Thymus (tissue), 11 donors: ENCODE measurements at regions not wholly inside any gene's neighbourhood (a gene's known extent, or its start where the extent isn't known, plus 50 kb on each side); places are given as distances from the start of the nearest gene placed in this dataset.

ENCODE experiments used
- DNase-seq, 9 donors: peaks; one replicate each; pipeline ENCODE4 v3.0.0-alpha.2; 2013; ENCODE audit warnings: low spot score in 9 of 9, low read depth in 6 of 9, missing footprints in 1 of 9
- H3K27ac ChIP-seq, 2 donors: one replicate each; pipeline ENCODE4 v1.5.1; 2013; ENCODE audit warnings: control low read depth in 1 of 2, low read depth in 1 of 2, low read length in 1 of 2, mild to moderate bottlenecking in 1 of 2, moderate library complexity in 1 of 2
- H3K27me3 ChIP-seq, 2 donors: one replicate each; pipeline ENCODE4 v1.5.1; 2013; ENCODE audit warnings: low read length in 1 of 2; ENCODE audit not compliant: control insufficient read depth in 2 of 2, insufficient read depth in 1 of 2
- H3K36me3 ChIP-seq, 2 donors: one replicate each; pipeline ENCODE4 v1.5.1; 2013; ENCODE audit warnings: low read length in 1 of 2, mild to moderate bottlenecking in 1 of 2, moderate library complexity in 1 of 2; ENCODE audit not compliant: control insufficient read depth in 2 of 2, insufficient read depth in 2 of 2
- H3K4me1 ChIP-seq, 2 donors: one replicate each; pipeline ENCODE4 v1.5.1; 2013; ENCODE audit warnings: low read length in 2 of 2; ENCODE audit not compliant: control insufficient read depth in 2 of 2, insufficient read depth in 2 of 2
- H3K4me3 ChIP-seq, 2 donors: one replicate each; pipeline ENCODE4 v1.5.1; 2013; ENCODE audit warnings: low read length in 2 of 2, control low read depth in 1 of 2, mild to moderate bottlenecking in 1 of 2
- H3K9me3 ChIP-seq, 2 donors: one replicate each; pipeline ENCODE4 v1.5.1; 2013; ENCODE audit warnings: low read length in 1 of 2, mild to moderate bottlenecking in 1 of 2; ENCODE audit not compliant: control insufficient read depth in 2 of 2, insufficient read depth in 1 of 2
- WGBS: extraction: QIAGEN DNeasy Blood & Tissue Kit; methylation state at CpG from one replicate; pipeline ENCODE4 v1.1.7; 2013; 5-methylcytosine and 5-hydroxymethylcytosine counted together
- donor health status: healthy.

DNA sequence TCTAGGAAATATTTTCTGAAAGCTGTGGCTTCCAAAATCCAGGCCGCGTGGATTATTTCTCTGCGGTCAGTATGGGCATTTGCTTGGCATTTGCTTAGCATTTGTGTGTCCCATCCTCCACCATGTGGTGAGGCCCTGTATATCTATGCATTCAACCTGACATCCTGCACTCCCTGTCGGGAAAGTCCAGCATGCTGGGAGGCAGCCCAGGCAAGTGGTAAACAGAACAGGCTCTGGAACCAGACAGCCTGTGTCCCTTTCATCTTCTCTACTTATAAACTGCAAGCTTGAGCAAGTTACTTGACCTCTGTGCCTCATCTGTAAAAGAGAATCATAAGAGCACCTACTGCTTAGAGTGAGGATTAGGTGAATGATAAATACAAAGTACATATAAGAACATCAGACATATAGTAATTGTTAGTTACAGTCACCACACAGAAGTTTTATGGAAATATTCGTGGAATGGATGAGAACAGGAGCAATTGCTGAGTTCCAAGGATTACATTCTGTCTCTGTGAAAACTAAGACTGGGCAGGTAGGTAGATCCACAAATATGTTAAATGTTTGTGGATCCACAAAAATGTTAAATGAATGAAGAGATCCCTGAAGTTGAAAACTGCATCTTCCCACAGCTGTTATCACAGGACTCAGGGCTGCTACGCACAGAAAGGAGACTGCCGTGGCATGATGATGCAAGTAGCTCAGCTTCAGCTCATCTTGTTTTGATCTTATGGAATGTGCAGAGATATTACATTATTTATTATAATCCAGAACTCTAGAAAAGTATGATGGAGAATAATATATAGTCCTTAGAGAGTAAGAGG lies 317.0 kb upstream of the MMADHC start:
- no peaks in the 10 kb centered on the region for H3K36me3 ChIP-seq
- WGBS = 79% methylated on average over 7 of the region's 7 CpGs
- no peak overlapping the region for H3K4me3 ChIP-seq
- no peak for DNase-seq
- H3K27ac ChIP-seq = no peak overlapping the region
- no peaks in the 10 kb centered on the region for H3K9me3 ChIP-seq
- H3K27me3 ChIP-seq = no peaks in the 10 kb centered on the region
- H3K4me1 ChIP-seq = no peaks in the 10 kb centered on the region

GRCh38 chr2:149903626-149904025 lies 316.1 kb upstream of the MMADHC start:
- no peak for DNase-seq
- 97% methylated on average over 4 of the region's 4 CpGs for WGBS

DNA sequence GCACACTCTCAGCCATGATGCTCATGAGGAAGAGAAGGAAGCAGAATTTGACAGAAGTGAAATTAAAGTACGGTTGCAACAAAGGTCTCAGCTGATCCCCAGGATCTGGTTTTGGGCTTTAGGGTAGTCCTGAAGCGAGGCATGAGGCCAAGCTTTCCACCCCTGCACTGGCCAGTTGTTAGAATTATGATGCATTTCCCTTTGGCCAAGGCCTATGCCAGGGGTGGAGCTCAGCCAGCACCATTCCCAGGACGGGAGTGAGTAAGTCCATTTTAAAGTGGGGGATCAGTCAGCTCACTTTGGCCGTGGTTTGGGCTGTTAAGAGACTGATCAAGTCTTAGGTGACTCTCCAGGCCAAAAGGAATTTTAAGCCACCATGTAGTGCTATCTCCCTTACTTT lies 314.5 kb upstream of the MMADHC start:
- H3K9me3 ChIP-seq = no peaks in the 10 kb centered on the region
- no peaks in the 10 kb centered on the region for H3K4me1 ChIP-seq
- no peak for DNase-seq
- no peak overlapping the region for H3K27ac ChIP-seq
- no peaks in the 10 kb centered on the region for H3K27me3 ChIP-seq
- WGBS = 82% methylated on average over 4 of the region's 4 CpGs
- H3K36me3 ChIP-seq = no peaks in the 10 kb centered on the region
- H3K4me3 ChIP-seq = no peak overlapping the region

More at GRCh38 chr2:149903626-149904025, 316.1 kb upstream of the MMADHC start:
- Histone ChIP-seq H3K4me1 (no peaks in the 10 kb centered on the region), H3K9me3 (no peaks in the 10 kb centered on the region), H3K27me3 (no peaks in the 10 kb centered on the region), H3K27ac (no peak overlapping the region), H3K4me3 (no peak overlapping the region), H3K36me3 (no peaks in the 10 kb centered on the region)

GRCh38 chr2:149901231-149901859 lies 313.8 kb upstream of the MMADHC start:
- no peak overlapping the region for H3K27ac ChIP-seq
- no peak for DNase-seq
- no peaks in the 10 kb centered on the region for H3K36me3 ChIP-seq
- no peak overlapping the region for H3K4me3 ChIP-seq
- 96% methylated on average over 4 of the region's 4 CpGs for WGBS
- no peaks in the 10 kb centered on the region for H3K4me1 ChIP-seq
- H3K27me3 ChIP-seq = no peaks in the 10 kb centered on the region
- H3K9me3 ChIP-seq = no peaks in the 10 kb centered on the region

DNA sequence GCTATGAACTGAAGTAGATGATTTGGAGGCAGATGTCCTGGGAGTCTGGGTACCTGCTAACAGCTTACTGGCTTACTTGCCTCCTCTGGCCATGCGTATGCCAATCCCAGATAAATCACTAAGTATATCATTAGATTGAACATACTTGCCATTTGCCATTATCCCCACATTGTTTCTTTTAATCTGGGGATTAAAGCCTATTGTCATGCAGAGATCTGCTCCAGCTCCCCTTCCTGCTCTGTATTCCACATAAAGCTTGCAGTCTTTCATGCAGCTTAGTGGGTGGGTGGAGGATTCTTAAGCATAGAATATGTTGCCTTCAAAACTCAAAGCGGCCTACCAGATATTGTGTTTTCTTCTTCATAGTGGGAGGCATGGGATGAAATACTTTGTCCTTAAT lies 311.8 kb upstream of the MMADHC start:
- WGBS = 96% methylated on average over 2 of the region's 2 CpGs
- no peaks in the 10 kb centered on the region for H3K36me3 ChIP-seq
- no peaks in the 10 kb centered on the region for H3K27me3 ChIP-seq
- no peak for DNase-seq
- H3K4me1 ChIP-seq = no peaks in the 10 kb centered on the region
- H3K9me3 ChIP-seq = no peaks in the 10 kb centered on the region
- no peak overlapping the region for H3K27ac ChIP-seq
- no peak overlapping the region for H3K4me3 ChIP-seq

- DNase-seq = no peak
- Histone ChIP-seq H3K4me1 (no peaks in the 10 kb centered on the region), H3K36me3 (no peaks in the 10 kb centered on the region), H3K4me3 (no peak overlapping the region), H3K27ac (no peak overlapping the region), H3K9me3 (no peaks in the 10 kb centered on the region), H3K27me3 (no peaks in the 10 kb centered on the region)
- 47% methylated on average over 5 of the region's 5 CpGs for WGBS
These were observed 307.2 kb upstream of the MMADHC start for GRCh38 chr2:149894760-149895159.

DNA sequence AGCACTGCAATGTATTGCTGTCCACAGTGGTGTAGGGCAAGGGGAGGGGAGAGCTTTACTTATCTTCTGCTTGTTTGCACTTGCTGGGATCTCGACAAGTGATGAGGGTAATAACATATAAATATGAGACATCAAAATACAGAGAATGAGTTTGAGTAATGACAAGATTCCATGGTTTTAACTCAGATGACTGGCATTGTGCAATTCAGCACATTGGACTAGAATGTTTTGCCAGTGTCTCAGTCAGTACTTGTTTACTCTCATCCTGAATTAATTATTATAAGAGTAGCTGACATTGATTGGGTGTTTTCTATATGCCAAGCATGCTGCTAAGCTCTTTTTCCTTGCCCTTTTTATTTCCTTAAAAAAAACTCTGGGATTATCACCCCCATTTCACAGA lies 306.7 kb upstream of the MMADHC start:
- H3K4me1 ChIP-seq = no peaks in the 10 kb centered on the region
- no peak overlapping the region for H3K27ac ChIP-seq
- no peak for DNase-seq
- no peaks in the 10 kb centered on the region for H3K36me3 ChIP-seq
- no peak overlapping the region for H3K4me3 ChIP-seq
- no peaks in the 10 kb centered on the region for H3K27me3 ChIP-seq
- no peaks in the 10 kb centered on the region for H3K9me3 ChIP-seq
- 85% methylated on average over 1 of the region's 1 CpG for WGBS

- H3K4me1 ChIP-seq = no peaks in the 10 kb centered on the region
- no peak overlapping the region for H3K4me3 ChIP-seq
- DNase-seq = no peak
- H3K36me3 ChIP-seq = no peaks in the 10 kb centered on the region
- no peak overlapping the region for H3K27ac ChIP-seq
- H3K27me3 ChIP-seq = no peaks in the 10 kb centered on the region
- H3K9me3 ChIP-seq = no peaks in the 10 kb centered on the region
- WGBS = 75% methylated on average over 1 of the region's 1 CpG
These were observed 305.0 kb upstream of the MMADHC start for GRCh38 chr2:149892563-149892962.

GRCh38 chr2:149885946-149886345 lies 298.4 kb upstream of the MMADHC start:
- H3K9me3 ChIP-seq = no peaks in the 10 kb centered on the region
- no peaks in the 10 kb centered on the region for H3K4me1 ChIP-seq
- no peak for DNase-seq
- no peak overlapping the region for H3K4me3 ChIP-seq
- H3K27ac ChIP-seq = no peak overlapping the region
- no peaks in the 10 kb centered on the region for H3K27me3 ChIP-seq
- WGBS = 72% methylated on average over 2 of the region's 2 CpGs
- H3K36me3 ChIP-seq = no peaks in the 10 kb centered on the region
